OCI-LY1 (cell line): ENCODE measurements at regions not wholly inside any gene's neighbourhood (a gene's known extent, or its start where the extent isn't known, plus 50 kb on each side); places are given as distances from the start of the nearest gene placed in this dataset.

Experiments used
- H2AFZ ChIP-seq: fragments of 200-600 bp; sonication (generic), shearing (Covaris generic); 2 replicates; pipeline ENCODE4 v1.6.0; 2014; ENCODE audit warnings: antibody characterized with exemption, mild to moderate bottlenecking, low read length
- H3F3A ChIP-seq: fragments of 200-600 bp; sonication (generic), shearing (Covaris generic); 2 replicates; pipeline ENCODE4 v1.6.0; 2014; ENCODE audit warnings: mild to moderate bottlenecking, antibody characterized with exemption, low read length, moderate library complexity; ENCODE audit not compliant: insufficient read depth
- H3K27ac ChIP-seq: fragments of 200-600 bp; sonication (generic); 2 replicates; pipeline ENCODE4 v1.5.1; 2014; ENCODE audit warnings: low read length, mixed run types, mild to moderate bottlenecking, low read depth; ENCODE audit not compliant: poor library complexity, severe bottlenecking
- H3K27me3 ChIP-seq: fragments of 200-600 bp; sonication (generic); 2 replicates; pipeline ENCODE4 v1.6.0; 2014; ENCODE audit warnings: antibody characterized with exemption, mild to moderate bottlenecking, low read length, moderate library complexity; ENCODE audit not compliant: insufficient read depth
- H3K36me3 ChIP-seq: fragments of 200-600 bp; sonication (generic); 2 replicates; pipeline ENCODE4 v1.6.1; 2014; ENCODE audit warnings: mild to moderate bottlenecking, antibody characterized with exemption, low read length, moderate library complexity, mixed read lengths; ENCODE audit not compliant: insufficient read depth
- H3K4me1 ChIP-seq: fragments of 200-600 bp; sonication (generic); 2 replicates; pipeline ENCODE4 v1.5.1; 2014; ENCODE audit warnings: mild to moderate bottlenecking, low read length, moderate library complexity; ENCODE audit not compliant: insufficient read depth, severe bottlenecking
- H3K4me2 ChIP-seq: fragments of 200-600 bp; sonication (generic), shearing (Covaris generic); 2 replicates; pipeline ENCODE4 v1.6.1; 2014; ENCODE audit warnings: low read length
- H3K4me3 ChIP-seq: fragments of 200-600 bp; sonication (generic); 2 replicates; pipeline ENCODE4 v1.5.1; 2014; ENCODE audit warnings: low read length, low read depth, mild to moderate bottlenecking, mixed read lengths; ENCODE audit not compliant: poor library complexity, severe bottlenecking
- H3K79me2 ChIP-seq: fragments of 200-600 bp; shearing (Covaris generic); 2 replicates; pipeline ENCODE4 v1.6.1; 2016; ENCODE audit warnings: mixed run types, low read length, mixed read lengths; ENCODE audit not compliant: insufficient read depth
- H3K9ac ChIP-seq: fragments of 200-600 bp; sonication (generic), shearing (Covaris generic); 2 replicates; pipeline ENCODE4 v1.6.1; 2014; ENCODE audit warnings: mild to moderate bottlenecking, low read length, mixed read lengths
- H3K9me2 ChIP-seq: fragments of 200-600 bp; sonication (generic), shearing (Covaris generic); 2 replicates; pipeline ENCODE4 v1.6.1; 2014; ENCODE audit warnings: low read depth, mild to moderate bottlenecking, low read length, mixed read lengths
- H3K9me3 ChIP-seq: fragments of 200-600 bp; shearing (Covaris generic); 2 replicates; pipeline ENCODE4 v1.6.1; 2014; ENCODE audit warnings: low read length, mixed read lengths
- H4K20me1 ChIP-seq: fragments of 200-600 bp; sonication (generic), shearing (Covaris generic); 2 replicates; pipeline ENCODE4 v1.6.0; 2016; ENCODE audit warnings: mild to moderate bottlenecking, low read length; ENCODE audit not compliant: insufficient read depth
- CTCF ChIP-seq: fragments of 200-600 bp; sonication (generic), shearing (Covaris generic); IDR thresholded peaks from 2 replicates; pipeline ENCODE4 v1.5.1; 2017; ENCODE audit warnings: mild to moderate bottlenecking, antibody characterized with exemption, low read length, moderate library complexity, mixed read lengths
- EZH2 ChIP-seq: fragments of 200-600 bp; sonication (generic), shearing (Covaris generic); IDR thresholded peaks from 2 replicates; pipeline ENCODE4 v1.8.0; 2017; ENCODE audit warnings: borderline replicate concordance, mixed run types, mild to moderate bottlenecking, antibody characterized with exemption, low read length, moderate library complexity, mixed read lengths

DNA sequence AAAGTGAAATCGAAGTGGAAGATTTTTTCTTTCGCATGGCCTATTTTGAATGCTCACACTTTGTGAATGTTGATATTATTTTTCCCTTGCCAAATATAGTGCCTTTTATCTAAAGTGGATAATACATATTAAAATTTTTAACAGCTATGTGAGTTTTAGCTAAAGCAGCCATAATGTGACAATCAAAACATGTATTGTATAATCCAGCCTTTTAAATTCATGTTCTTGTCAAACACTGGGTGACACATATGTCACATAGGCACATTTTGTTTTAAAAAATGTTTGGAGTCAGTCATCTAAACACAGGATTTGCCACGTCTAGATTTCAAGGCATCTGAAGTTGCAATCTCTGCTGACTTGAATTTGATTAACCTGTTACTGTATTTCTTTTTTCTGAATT, 1256.6 kb downstream of the SLITRK1 start:
- H4K20me1 ChIP-seq, result no peaks in the 10 kb centered on the region
- no peak overlapping the region for H3K9ac ChIP-seq
- no peak overlapping the region for H2AFZ ChIP-seq
- no peak overlapping the region for H3K27ac ChIP-seq
- H3F3A ChIP-seq, result no peaks in the 10 kb centered on the region
- H3K27me3 ChIP-seq, result no peaks in the 10 kb centered on the region
- H3K79me2 ChIP-seq, result no peaks in the 10 kb centered on the region
- no peak overlapping the region for H3K4me2 ChIP-seq
- no peaks in the 10 kb centered on the region for H3K9me3 ChIP-seq
- no peaks in the 10 kb centered on the region for H3K36me3 ChIP-seq
- no peaks in the 10 kb centered on the region for H3K9me2 ChIP-seq
- H3K4me3 ChIP-seq, result no peak overlapping the region
- no peaks in the 10 kb centered on the region for H3K4me1 ChIP-seq
- TF ChIP-seq CTCF (no peak), EZH2 (no peak)

DNA sequence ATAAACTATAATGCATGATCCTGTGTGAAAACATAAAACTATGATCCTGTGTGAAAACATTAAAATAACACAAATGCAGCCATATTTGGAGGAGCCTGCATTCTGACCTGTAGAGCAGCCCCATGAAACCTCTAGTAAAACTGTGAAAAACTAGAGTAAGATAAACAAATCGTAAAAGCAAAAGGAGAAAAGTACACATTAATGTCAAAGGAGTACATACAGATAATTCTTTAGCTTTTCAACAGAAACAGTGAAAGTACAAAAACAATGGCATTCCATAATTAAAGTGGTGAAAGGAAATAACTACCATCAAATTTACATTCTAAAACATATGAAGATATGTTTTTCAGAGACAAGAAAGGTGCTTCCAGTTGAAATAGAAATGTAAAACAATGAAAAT, 1267.2 kb downstream of the SLITRK1 start:
- H3K4me1 ChIP-seq, result no peaks in the 10 kb centered on the region

DNA sequence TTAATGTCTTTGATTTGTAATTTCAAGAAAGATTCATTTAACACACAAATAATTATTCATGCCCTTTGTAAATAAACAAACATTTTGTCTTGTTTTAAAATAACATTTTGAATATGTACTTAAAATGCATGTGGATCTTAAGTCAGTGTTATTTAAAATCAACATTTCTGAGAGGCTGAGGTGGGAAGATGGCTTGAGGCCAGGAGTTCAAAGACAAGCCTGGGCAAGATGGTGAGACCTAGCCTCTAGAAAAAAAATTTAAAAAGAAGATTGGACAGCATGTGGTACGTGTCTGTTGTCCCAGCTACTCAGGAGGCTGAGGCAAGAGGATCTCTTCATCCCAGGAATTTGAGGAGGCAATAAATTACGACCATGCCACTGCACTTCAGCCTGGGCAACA, 1268.2 kb downstream of the SLITRK1 start:
- no peak overlapping the region for H3K4me3 ChIP-seq
- no peaks in the 10 kb centered on the region for H3F3A ChIP-seq
- H3K4me2 ChIP-seq, result no peak overlapping the region
- H2AFZ ChIP-seq, result no peak overlapping the region
- H3K27ac ChIP-seq, result no peak overlapping the region
- no peaks in the 10 kb centered on the region for H3K4me1 ChIP-seq
- H3K79me2 ChIP-seq, result no peaks in the 10 kb centered on the region
- TF ChIP-seq EZH2 (no peak), CTCF (no peak)
- H3K36me3 ChIP-seq, result no peaks in the 10 kb centered on the region
- no peak overlapping the region for H3K9ac ChIP-seq
- H3K9me3 ChIP-seq, result no peaks in the 10 kb centered on the region
- no peaks in the 10 kb centered on the region for H4K20me1 ChIP-seq
- H3K9me2 ChIP-seq, result no peaks in the 10 kb centered on the region
- no peaks in the 10 kb centered on the region for H3K27me3 ChIP-seq

More for the DNA sequence above, 1267.2 kb downstream of the SLITRK1 start:
- Histone ChIP-seq H2AFZ (no peak overlapping the region), H3F3A (no peaks in the 10 kb centered on the region), H3K9me2 (no peaks in the 10 kb centered on the region), H3K4me2 (no peak overlapping the region), H3K79me2 (no peaks in the 10 kb centered on the region), H4K20me1 (no peaks in the 10 kb centered on the region), H3K36me3 (no peaks in the 10 kb centered on the region), H3K9me3 (no peaks in the 10 kb centered on the region), H3K4me3 (no peak overlapping the region), H3K27me3 (no peaks in the 10 kb centered on the region), H3K27ac (no peak overlapping the region), H3K9ac (no peak overlapping the region)
- no peak for TF ChIP-seq EZH2
- no peak for TF ChIP-seq CTCF
